Parathyroid adenoma (tissue), 2 donors: ENCODE measurements at regions not wholly inside any gene's neighbourhood (a gene's known extent, or its start where the extent isn't known, plus 50 kb on each side); places are given as distances from the start of the nearest gene placed in this dataset.

Experiments used
- H2AFZ ChIP-seq: fragments of 300-600 bp; sonication (generic); one replicate; pipeline ENCODE4 v1.7.0; 2017; ENCODE audit warnings: antibody characterized with exemption, mild to moderate bottlenecking
- H3K27ac ChIP-seq: fragments of 300-600 bp; sonication (generic); one replicate; pipeline ENCODE4 v1.7.0; 2017
- H3K27me3 ChIP-seq: fragments of 300-600 bp; sonication (generic); one replicate; pipeline ENCODE4 v1.7.0; 2017; ENCODE audit warnings: low read length; ENCODE audit not compliant: control insufficient read depth, insufficient read depth
- H3K36me3 ChIP-seq: fragments of 300-600 bp; sonication (generic); one replicate; pipeline ENCODE4 v1.7.0; 2017; ENCODE audit warnings: low read length; ENCODE audit not compliant: control insufficient read depth, insufficient read depth
- H3K4me1 ChIP-seq: fragments of 300-600 bp; sonication (generic); one replicate; pipeline ENCODE4 v1.7.0; 2017; ENCODE audit warnings: control low read depth
- H3K4me2 ChIP-seq: fragments of 300-600 bp; sonication (generic); one replicate; pipeline ENCODE4 v1.7.0; 2017; ENCODE audit warnings: low read length
- H3K4me3 ChIP-seq: fragments of 300-600 bp; sonication (generic); one replicate; pipeline ENCODE4 v1.7.0; 2017; ENCODE audit warnings: low read depth, low read length
- H3K79me2 ChIP-seq: fragments of 300-600 bp; sonication (generic); one replicate; pipeline ENCODE4 v1.7.0; 2017; ENCODE audit warnings: control low read depth
- H3K9ac ChIP-seq: fragments of 300-600 bp; sonication (generic); one replicate; pipeline ENCODE4 v1.7.0; 2017; ENCODE audit warnings: mild to moderate bottlenecking
- H3K9me3 ChIP-seq: fragments of 300-600 bp; sonication (generic); one replicate; pipeline ENCODE4 v1.7.0; 2017; ENCODE audit warnings: low read length; ENCODE audit not compliant: control insufficient read depth
- TF ChIP-seq, protein P1 (sequence below): fragments of 300-600 bp; sonication (generic); IDR thresholded peaks from one replicate; pipeline ENCODE4 v1.7.0; 2017; ENCODE audit warnings: antibody characterized with exemption, mild to moderate bottlenecking
- donor health status: primary hyperparathyroidism.

DNA sequence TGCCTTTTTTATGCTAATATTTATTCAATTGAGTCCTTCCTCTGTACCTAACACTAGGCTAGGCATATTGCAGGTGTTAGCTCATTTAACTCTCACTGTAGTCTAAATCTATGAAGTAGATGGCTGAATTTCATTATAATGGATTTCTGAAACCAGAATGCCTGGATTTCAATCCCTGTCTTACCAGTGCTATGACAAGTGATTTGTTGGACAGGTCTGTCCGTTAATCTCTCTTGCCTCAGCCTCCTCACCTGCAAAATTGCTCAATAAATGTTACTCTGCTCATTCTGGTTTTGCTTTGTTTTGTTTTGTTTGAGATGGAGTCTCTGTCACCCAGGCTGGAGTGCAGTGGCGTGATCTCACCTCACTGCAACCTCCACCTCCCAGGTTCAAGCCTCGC, 146.1 kb upstream of the ADGRL2 start:
- H3K27me3 ChIP-seq, result no peaks in the 10 kb centered on the region
- H3K4me3 ChIP-seq, result no peak overlapping the region
- no peak overlapping the region for H3K27ac ChIP-seq
- H3K4me1 ChIP-seq, result peaks cover 4% of the 10 kb centered on the region
- no peaks in the 10 kb centered on the region for H3K79me2 ChIP-seq
- no peaks in the 10 kb centered on the region for H3K9me3 ChIP-seq
- no peaks in the 10 kb centered on the region for H3K36me3 ChIP-seq
- TF ChIP-seq, protein P1, sequence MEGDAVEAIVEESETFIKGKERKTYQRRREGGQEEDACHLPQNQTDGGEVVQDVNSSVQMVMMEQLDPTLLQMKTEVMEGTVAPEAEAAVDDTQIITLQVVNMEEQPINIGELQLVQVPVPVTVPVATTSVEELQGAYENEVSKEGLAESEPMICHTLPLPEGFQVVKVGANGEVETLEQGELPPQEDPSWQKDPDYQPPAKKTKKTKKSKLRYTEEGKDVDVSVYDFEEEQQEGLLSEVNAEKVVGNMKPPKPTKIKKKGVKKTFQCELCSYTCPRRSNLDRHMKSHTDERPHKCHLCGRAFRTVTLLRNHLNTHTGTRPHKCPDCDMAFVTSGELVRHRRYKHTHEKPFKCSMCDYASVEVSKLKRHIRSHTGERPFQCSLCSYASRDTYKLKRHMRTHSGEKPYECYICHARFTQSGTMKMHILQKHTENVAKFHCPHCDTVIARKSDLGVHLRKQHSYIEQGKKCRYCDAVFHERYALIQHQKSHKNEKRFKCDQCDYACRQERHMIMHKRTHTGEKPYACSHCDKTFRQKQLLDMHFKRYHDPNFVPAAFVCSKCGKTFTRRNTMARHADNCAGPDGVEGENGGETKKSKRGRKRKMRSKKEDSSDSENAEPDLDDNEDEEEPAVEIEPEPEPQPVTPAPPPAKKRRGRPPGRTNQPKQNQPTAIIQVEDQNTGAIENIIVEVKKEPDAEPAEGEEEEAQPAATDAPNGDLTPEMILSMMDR, result no peak
- no peak overlapping the region for H2AFZ ChIP-seq
- H3K4me2 ChIP-seq, result no peak overlapping the region
- no peak overlapping the region for H3K9ac ChIP-seq

DNA sequence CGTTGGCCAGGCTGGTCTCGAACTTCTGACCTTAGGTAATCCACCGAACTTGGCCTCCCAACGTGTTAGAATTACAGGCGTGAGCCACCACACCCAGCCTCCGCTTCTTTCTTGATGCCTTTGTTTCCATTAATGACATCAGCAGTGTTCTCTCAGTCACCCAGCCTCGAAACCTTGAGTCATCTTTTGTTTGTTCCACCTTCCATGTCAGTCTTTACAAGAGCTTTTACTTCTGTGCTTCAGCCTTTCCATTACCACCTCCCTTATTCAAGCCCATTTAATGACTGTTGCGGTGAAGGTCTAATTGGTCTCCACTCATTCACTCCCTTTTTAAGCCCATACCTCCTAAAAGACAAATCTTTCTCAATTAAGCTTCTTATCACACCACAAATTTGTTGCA, 146.6 kb upstream of the ADGRL2 start:
- no peak overlapping the region for H3K4me3 ChIP-seq
- TF ChIP-seq, protein P1, result no peak
- no peaks in the 10 kb centered on the region for H3K27me3 ChIP-seq
- no peak overlapping the region for H3K27ac ChIP-seq
- no peak overlapping the region for H3K9ac ChIP-seq
- no peak overlapping the region for H2AFZ ChIP-seq
- H3K79me2 ChIP-seq, result no peaks in the 10 kb centered on the region
- no peaks in the 10 kb centered on the region for H3K36me3 ChIP-seq
- H3K9me3 ChIP-seq, result no peaks in the 10 kb centered on the region
- peaks cover 9% of the 10 kb centered on the region for H3K4me1 ChIP-seq
- no peak overlapping the region for H3K4me2 ChIP-seq

DNA sequence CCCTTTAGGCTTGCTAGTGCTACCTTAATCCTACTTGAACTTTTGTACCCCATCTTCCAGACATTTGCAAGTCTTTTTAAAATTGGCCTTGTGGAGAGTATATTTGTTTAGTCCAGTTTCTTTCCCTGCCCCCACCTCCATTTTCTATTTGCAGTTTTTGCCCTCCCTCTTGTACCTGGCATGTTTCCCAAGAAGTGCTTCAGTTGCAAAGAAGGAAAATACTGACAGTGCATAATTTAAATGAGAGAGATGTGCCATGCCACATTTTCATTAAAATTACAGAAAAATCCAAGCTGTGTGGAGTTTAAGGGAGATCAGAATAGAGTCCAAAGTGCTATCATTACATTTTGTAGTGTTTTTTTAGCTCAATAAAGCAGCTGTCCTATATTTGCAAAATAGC, 150.0 kb upstream of the ADGRL2 start:
- Histone ChIP-seq H3K4me1 (peaks cover 9% of the 10 kb centered on the region), H3K4me2 (peak overlapping the region; percentile 63), H3K9ac (no peak overlapping the region), H3K27me3 (no peaks in the 10 kb centered on the region), H2AFZ (peak overlapping the region; percentile 2), H3K27ac (no peak overlapping the region), H3K9me3 (no peaks in the 10 kb centered on the region), H3K79me2 (no peaks in the 10 kb centered on the region), H3K36me3 (no peaks in the 10 kb centered on the region), H3K4me3 (peak overlapping the region; percentile 27)
- TF ChIP-seq, protein P1, result no peak

DNA sequence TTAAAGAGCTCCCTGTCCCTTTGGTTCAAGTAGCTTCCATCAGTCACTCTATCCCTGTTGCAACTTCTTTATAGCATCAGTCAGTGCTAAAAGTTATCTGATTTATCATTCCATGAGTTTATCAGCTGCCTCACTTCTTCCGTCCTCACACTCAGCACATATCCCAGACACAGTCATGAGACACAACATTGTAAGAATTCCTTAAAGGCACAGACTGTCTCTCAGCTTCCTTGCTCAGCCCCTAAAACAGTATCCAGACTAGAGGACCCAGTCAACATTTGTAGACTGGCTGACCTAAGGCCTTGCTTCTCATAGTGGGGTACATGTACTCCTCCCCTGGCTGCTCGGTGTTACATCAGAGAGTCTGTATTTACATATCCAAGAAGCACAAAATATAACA, 164.9 kb upstream of the ADGRL2 start:
- H3K36me3 ChIP-seq, result no peaks in the 10 kb centered on the region
- no peaks in the 10 kb centered on the region for H3K79me2 ChIP-seq
- no peak overlapping the region for H3K9ac ChIP-seq
- no peaks in the 10 kb centered on the region for H3K9me3 ChIP-seq
- no peak overlapping the region for H2AFZ ChIP-seq
- no peak overlapping the region for H3K4me3 ChIP-seq
- H3K4me2 ChIP-seq, result no peak overlapping the region
- no peak overlapping the region for H3K27ac ChIP-seq
- H3K4me1 ChIP-seq, result no peaks in the 10 kb centered on the region
- no peaks in the 10 kb centered on the region for H3K27me3 ChIP-seq
- TF ChIP-seq, protein P1, result no peak

DNA sequence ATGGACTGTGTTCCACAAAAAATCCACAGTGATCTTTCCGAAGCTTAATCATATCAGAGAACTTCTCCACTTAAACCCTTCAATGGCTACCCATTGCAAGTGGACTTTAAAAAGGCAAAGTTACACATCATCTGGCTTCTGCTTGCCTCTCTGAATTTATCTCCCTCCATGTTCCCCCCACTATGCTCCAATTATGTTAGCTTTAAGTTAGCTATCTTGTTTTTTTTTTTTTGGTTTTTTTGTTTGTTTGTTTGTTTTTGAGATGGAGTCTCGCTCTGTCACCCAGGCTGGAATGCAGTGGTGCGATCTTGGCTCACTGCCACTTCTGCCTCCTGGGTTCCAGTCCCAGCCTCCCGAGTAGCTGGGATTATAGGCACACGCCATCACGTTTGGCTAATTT, 166.4 kb upstream of the ADGRL2 start:
- H3K36me3 ChIP-seq, result no peaks in the 10 kb centered on the region
- no peaks in the 10 kb centered on the region for H3K27me3 ChIP-seq
- no peak overlapping the region for H3K9ac ChIP-seq
- H3K27ac ChIP-seq, result no peak overlapping the region
- TF ChIP-seq, protein P1, result no peak
- no peak overlapping the region for H2AFZ ChIP-seq
- no peaks in the 10 kb centered on the region for H3K4me1 ChIP-seq
- H3K4me3 ChIP-seq, result no peak overlapping the region
- H3K9me3 ChIP-seq, result no peaks in the 10 kb centered on the region
- no peaks in the 10 kb centered on the region for H3K79me2 ChIP-seq
- no peak overlapping the region for H3K4me2 ChIP-seq
